Fibroblast of villous mesenchyme (primary cell): ENCODE measurements at regions not wholly inside any gene's neighbourhood (a gene's known extent, or its start where the extent isn't known, plus 50 kb on each side); places are given as distances from the start of the nearest gene placed in this dataset.

Experiments
- DNase-seq: peaks from one replicate; pipeline ENCODE4 v3.0.0-alpha.2; 2010; ENCODE audit warnings: low read depth
- H3K4me3 ChIP-seq: 2 replicates; pipeline ENCODE4 v1.5.1; 2011; ENCODE audit warnings: low read depth, mild to moderate bottlenecking, low read length
- CTCF ChIP-seq: IDR thresholded peaks from 2 replicates; pipeline ENCODE4 v1.5.1; 2012; ENCODE audit warnings: low read depth, mild to moderate bottlenecking, low read length; ENCODE audit not compliant: insufficient read depth

DNA sequence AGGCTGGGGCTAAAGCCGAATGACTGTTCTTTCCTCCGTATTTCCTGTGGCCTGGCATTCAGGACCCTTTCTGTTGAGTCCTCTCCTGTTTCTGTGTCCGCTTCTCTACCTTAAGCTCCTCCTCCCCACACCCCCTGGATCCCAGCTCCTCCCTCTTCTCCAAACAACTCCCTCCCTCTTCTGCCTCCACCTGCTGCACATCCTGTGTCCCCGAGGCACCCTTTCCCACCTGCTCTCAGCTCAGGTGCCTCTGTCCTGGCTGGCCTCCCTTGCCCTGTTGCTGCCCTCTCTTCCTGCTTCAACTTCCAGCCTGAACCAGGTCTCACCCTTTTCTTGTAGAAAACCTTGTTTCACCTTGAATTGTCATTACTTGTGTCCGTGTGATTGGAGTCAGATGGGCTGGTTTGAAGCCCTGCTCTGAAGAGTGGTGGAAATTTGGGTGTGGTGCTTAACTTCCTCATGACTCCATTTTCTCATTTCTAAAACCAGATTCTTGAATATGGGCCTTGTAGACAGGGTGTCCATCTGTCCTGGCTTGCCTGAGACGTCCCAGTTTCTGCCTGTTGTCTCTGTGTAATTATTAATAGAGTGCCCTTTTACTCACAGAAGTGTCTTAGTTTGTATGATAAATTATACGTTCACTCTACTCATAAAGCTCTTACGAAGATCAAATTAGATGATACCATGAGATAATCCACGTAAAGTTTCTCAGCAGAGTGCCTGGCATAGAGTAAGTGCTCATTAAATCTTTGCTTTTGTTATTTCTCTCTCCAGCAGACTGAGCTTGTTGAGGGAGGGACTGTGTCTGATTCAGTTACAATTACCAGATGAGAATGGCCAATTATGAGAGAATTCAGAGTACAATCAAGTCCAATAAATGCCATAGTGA, 58.9 kb upstream of the TRABD2B start:
- TF ChIP-seq CTCF = no peak
- no peak for DNase-seq

GRCh38 chr1:48054232-48054631, 57.0 kb upstream of the TRABD2B start:
- no peak for DNase-seq
- H3K4me3 ChIP-seq = no peak overlapping the region
- TF ChIP-seq CTCF = no peak

More for the DNA sequence above, 58.9 kb upstream of the TRABD2B start:
- H3K4me3 ChIP-seq = no peak overlapping the region

DNA sequence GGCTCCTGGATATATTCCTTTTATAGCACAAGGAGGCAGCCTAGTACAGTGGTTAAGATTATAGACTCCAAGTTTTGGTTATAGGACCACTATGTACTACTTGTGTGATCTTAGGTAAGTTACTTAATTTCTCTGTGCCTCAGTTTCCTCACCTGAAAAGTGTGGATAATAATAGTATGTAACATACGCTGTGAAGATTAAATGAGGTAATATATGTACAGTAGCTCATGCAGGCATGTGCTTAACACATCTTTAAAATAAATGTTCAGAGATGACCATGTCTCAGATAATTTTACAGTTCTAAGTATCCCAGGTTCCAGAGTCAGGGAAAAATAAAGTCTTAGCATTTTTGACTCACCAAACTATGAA, 55.7 kb upstream of the TRABD2B start:
- H3K4me3 ChIP-seq = no peak overlapping the region
- DNase-seq = no peak
- TF ChIP-seq CTCF = no peak

GRCh38 chr1:48051466-48052126, 54.4 kb upstream of the TRABD2B start:
- H3K4me3 ChIP-seq = no peak overlapping the region
- no peak for TF ChIP-seq CTCF
- DNase-seq = no peak

DNA sequence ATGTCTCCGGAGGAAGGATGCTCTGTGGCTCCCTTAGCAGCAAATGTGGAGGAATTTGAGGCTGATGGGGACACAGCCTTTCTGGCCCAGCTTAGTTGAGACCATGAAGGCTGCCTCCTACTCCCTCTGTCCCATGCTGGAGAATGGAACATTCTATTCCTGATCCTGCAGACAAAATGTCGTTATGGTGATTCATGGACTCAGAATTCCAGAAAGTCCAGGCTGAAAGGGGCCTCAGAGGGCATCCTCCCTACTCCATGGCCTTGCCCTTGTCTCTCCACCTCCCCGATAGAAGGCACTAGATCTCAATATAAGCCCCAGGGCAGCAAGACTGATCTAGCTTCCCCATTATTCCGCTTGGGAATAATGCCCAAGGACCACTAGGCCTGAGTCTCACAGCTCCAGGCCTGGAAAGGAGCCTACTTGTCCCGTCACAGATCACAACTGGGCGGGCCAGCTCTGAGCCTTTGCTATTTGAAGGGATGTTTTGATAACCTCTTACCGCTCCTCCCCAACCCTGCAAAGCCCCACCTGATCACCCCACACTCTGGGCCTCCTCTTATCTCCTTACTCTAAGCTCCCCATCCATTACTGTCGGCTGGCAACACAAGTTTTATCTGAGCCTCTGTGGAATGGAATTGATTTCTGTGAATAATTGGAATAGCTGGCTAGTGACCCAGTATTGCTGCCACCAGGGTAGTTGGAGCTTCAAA, 52.8 kb upstream of the TRABD2B start:
- no peak for TF ChIP-seq CTCF
- H3K4me3 ChIP-seq = no peak overlapping the region
- peak; percentile 21 for DNase-seq

GRCh38 chr1:48048980-48049379, 51.8 kb upstream of the TRABD2B start:
- DNase-seq = no peak
- H3K4me3 ChIP-seq = no peak overlapping the region
- no peak for TF ChIP-seq CTCF
